Panc1 (cell line): ENCODE measurements at regions not wholly inside any gene's neighbourhood (a gene's known extent, or its start where the extent isn't known, plus 50 kb on each side); places are given as distances from the start of the nearest gene placed in this dataset.

ENCODE experiments used
- CTCF ChIP-seq: fragments of 450-650 bp; IDR thresholded peaks from 2 replicates; pipeline ENCODE4 v1.5.1; 2017; ENCODE audit warnings: mild to moderate bottlenecking
- POLR2AphosphoS5 ChIP-seq: IDR thresholded peaks from 2 replicates; pipeline ENCODE4 v1.6.1; 2012; ENCODE audit warnings: mild to moderate bottlenecking, low read depth, low read length, moderate library complexity
- REST ChIP-seq, 2 experiments: IDR thresholded peaks; 2 replicates each; pipeline ENCODE4 v1.6.1; 2011 to 2012; ENCODE audit warnings: low read depth in 2 of 2, control low read depth in 1 of 2, low read length in 1 of 2, mild to moderate bottlenecking in 1 of 2, moderate library complexity in 1 of 2; ENCODE audit not compliant: insufficient read depth in 1 of 2
- TCF7L2 ChIP-seq: IDR thresholded peaks from 2 replicates; pipeline ENCODE4 v1.6.1; 2011; ENCODE audit warnings: mild to moderate bottlenecking, low read depth, low read length, inconsistent platforms

GRCh38 chr7:155190688-155191087 lies 107.0 kb upstream of the INSIG1 start:
- TF ChIP-seq CTCF (peak; percentile 97), TCF7L2 (no peak), POLR2AphosphoS5 (no peak), REST (IDR thresholded peaks at IDR 0.05; ENCODE audit: insufficient read depth in 1 of 2, low read depth in 2 of 2, low read length in 1 of 2) (no peak)
